NCI-H2029 (cell line): ENCODE measurements at regions not wholly inside any gene's neighbourhood (a gene's known extent, or its start where the extent isn't known, plus 50 kb on each side); places are given as distances from the start of the nearest gene placed in this dataset.
A peak's percentile ranks its signal among the peaks of the same experiment; 100 is the strongest.
"Not testable (repeated sequence)": the region's sequence is repeated elsewhere in the genome, so short reads cannot be mapped to it uniquely, and the experiment has no call there.

Experiments
- DNase-seq: peaks from one replicate; lab custom pipeline; 2025; lab: John Stamatoyannopoulos, UW

GRCh38 chr19:56894626-56895025 lies 54.1 kb upstream of the PEG3 start:
- DNase-seq = no peak

- DNase-seq = no peak
Measured at GRCh38 chr19:56896095-56896494, 55.6 kb upstream of the PEG3 start.

- no peak for DNase-seq
Measured at GRCh38 chr19:56899943-56900342, 59.4 kb upstream of the PEG3 start.

GRCh38 chr19:56900573-56901097 lies 60.1 kb upstream of the PEG3 start:
- no peak for DNase-seq

- DNase-seq = no peak
Measured at GRCh38 chr19:56905631-56906150, 65.2 kb upstream of the PEG3 start.

- DNase-seq = no peak
Measured at GRCh38 chr19:56912401-56913112, 72.0 kb upstream of the PEG3 start.

- not testable (repeated sequence) for DNase-seq
Measured at GRCh38 chr19:56913113-56913455, 72.6 kb upstream of the PEG3 start.

- no peak for DNase-seq
Measured at GRCh38 chr19:56916528-56916927, 76.0 kb upstream of the PEG3 start.

- no peak for DNase-seq
Measured at GRCh38 chr19:56917529-56917928, 77.0 kb upstream of the PEG3 start.

- no peak for DNase-seq
Measured at GRCh38 chr19:56917998-56918397, 77.5 kb upstream of the PEG3 start.

- no peak for DNase-seq
Measured at GRCh38 chr19:56918682-56919307, 78.3 kb upstream of the PEG3 start.

GRCh38 chr19:56919308-56919995 lies 78.9 kb upstream of the PEG3 start:
- no peak for DNase-seq

- not testable (repeated sequence) for DNase-seq
Measured at GRCh38 chr19:56926094-56926493, 85.6 kb upstream of the PEG3 start.

- DNase-seq = no peak
Measured at GRCh38 chr19:56927294-56927693, 86.8 kb upstream of the PEG3 start.

- no peak for DNase-seq
Measured at GRCh38 chr19:56927791-56928207, 87.3 kb upstream of the PEG3 start.

- peak; percentile 32 for DNase-seq
Measured at GRCh38 chr19:56930647-56931535, 90.4 kb upstream of the PEG3 start.

- no peak for DNase-seq
Measured at GRCh38 chr19:56933014-56933705, 92.6 kb upstream of the PEG3 start.

GRCh38 chr19:56934438-56935090 lies 94.0 kb upstream of the PEG3 start:
- no peak for DNase-seq

GRCh38 chr19:56939951-56940350 lies 99.4 kb upstream of the PEG3 start:
- no peak for DNase-seq

- DNase-seq = no peak
Measured at GRCh38 chr19:56942756-56943155, 102.2 kb upstream of the PEG3 start.

- DNase-seq = no peak
Measured at GRCh38 chr19:56946159-56946558, 105.6 kb upstream of the PEG3 start.
